HepG2 (cell line): ENCODE measurements at regions not wholly inside any gene's neighbourhood (a gene's known extent, or its start where the extent isn't known, plus 50 kb on each side); places are given as distances from the start of the nearest gene placed in this dataset.

Source experiments
- ATAC-seq: fragments of 200-7000 bp; cut with Tn5 transposase; 3 replicates; pipeline ENCODE4 v1.9.1; 2020; ENCODE audit warnings: mild to moderate bottlenecking, moderate library complexity
- BruUV-seq: library from RNA; stranded (reverse); fragments of 400-500 nt; replicated peaks from 2 replicates; lab custom pipeline; 2021; lab: Mats Ljungman, UMichigan
- CTCF ChIA-PET: fragments of 300-600 bp; formaldehyde crosslinking; extraction: SDS; loops from one replicate; lab custom pipeline; 2021; ENCODE audit warnings: low total read pairs, inconsistent platforms, low intra/inter-chr PET ratio; lab: Yijun Ruan, JAX
- POLR2A ChIA-PET: fragments of 350-600 bp; sonication (Branson Sonifier 250); formaldehyde crosslinking; loops from one replicate; lab custom pipeline; 2020; ENCODE audit warnings: antibody characterized with exemption, inconsistent platforms; lab: Yijun Ruan, JAX
- DNase-seq: peaks from one replicate; pipeline ENCODE4 v3.0.0-alpha.2; 2015; ENCODE audit warnings: low spot score
- FAIRE-seq: peaks from 3 replicates; lab custom pipeline; 2011; peaks lifted over from hg19 to GRCh38; lab: Jason Lieb, UNC
- H2AFZ ChIP-seq: one replicate; pipeline ENCODE4 v1.6.1; 2011; ENCODE audit warnings: low read length, inconsistent platforms
- H3K27ac ChIP-seq: fragments of 300-600 bp; 3 replicates; pipeline ENCODE4 v1.8.0; 2011; ENCODE audit warnings: mixed run types, mild to moderate bottlenecking, mixed read lengths, low read length, inconsistent platforms; ENCODE audit not compliant: insufficient read depth; ENCODE audit errors: extremely low read length
- H3K27me3 ChIP-seq, 2 experiments: fragments of 200-600 bp in 1 of 2; 2 replicates in 1 of 2; 3 replicates in 1 of 2; pipeline versions ENCODE4 v1.6.0 to v1.8.0; 2011; ENCODE audit warnings: low read length in 2 of 2, mild to moderate bottlenecking in 2 of 2, moderate library complexity in 2 of 2, inconsistent platforms in 1 of 2; ENCODE audit not compliant: insufficient read depth in 2 of 2, control insufficient read depth in 1 of 2
- H3K36me3 ChIP-seq, 2 experiments: fragments of 200-600 bp in 1 of 2; replicated peaks in 1 of 2; 2 replicates in 1 of 2; 3 replicates in 1 of 2; pipeline versions ENCODE4 v1.5.1 to v1.8.0; 2011; ENCODE audit warnings: low read length in 2 of 2, inconsistent platforms in 1 of 2; ENCODE audit not compliant: insufficient read depth in 2 of 2, control insufficient read depth in 1 of 2
- H3K4me1 ChIP-seq: 2 replicates; pipeline ENCODE4 v1.5.1; 2012; ENCODE audit warnings: low read length, inconsistent platforms; ENCODE audit not compliant: insufficient read depth
- H3K4me2 ChIP-seq: 2 replicates; pipeline ENCODE4 v1.6.0; 2011; ENCODE audit warnings: low read depth, low read length, inconsistent platforms
- H3K4me3 ChIP-seq, 3 experiments: fragments of 200-600 bp in 1 of 3; sonication (generic), shearing (Covaris generic) in 1 of 3; replicated peaks in 1 of 3; 2 replicates each; pipeline ENCODE4 v1.5.1; 2011 to 2016; ENCODE audit warnings: low read length in 3 of 3, inconsistent platforms in 2 of 3, low read depth in 2 of 3, mild to moderate bottlenecking in 2 of 3, control low read depth in 1 of 3, mixed read lengths in 1 of 3; ENCODE audit not compliant: insufficient read depth in 1 of 3
- H3K79me2 ChIP-seq: one replicate; pipeline ENCODE4 v1.6.1; 2011; ENCODE audit warnings: low read length, inconsistent platforms; ENCODE audit not compliant: insufficient read depth
- H3K9ac ChIP-seq: 2 replicates; pipeline ENCODE4 v1.6.0; 2011; ENCODE audit warnings: mild to moderate bottlenecking, low read depth, low read length, inconsistent platforms; ENCODE audit not compliant: insufficient read depth
- H3K9me3 ChIP-seq: 2 replicates; pipeline ENCODE4 v1.5.1; 2012; ENCODE audit warnings: mild to moderate bottlenecking, low read length
- H4K20me1 ChIP-seq: 2 replicates; pipeline ENCODE4 v1.6.0; 2011; ENCODE audit warnings: inconsistent platforms, mild to moderate bottlenecking, low read length, moderate library complexity; ENCODE audit not compliant: insufficient read depth
- AGO2 ChIP-seq: fragments of 200-400 bp; formaldehyde crosslinking; optimal IDR thresholded peaks from 2 replicates; pipeline ENCODE3; 2017; ENCODE audit warnings: mild to moderate bottlenecking, low read depth, low read length, moderate library complexity
- HCFC1 ChIP-seq: fragments of 150-350 bp; IDR thresholded peaks from 2 replicates; pipeline ENCODE4 v1.6.1; 2014; ENCODE audit warnings: low read depth, low read length
- MTA3 ChIP-seq: sonication (generic); formaldehyde crosslinking; IDR thresholded peaks from 2 replicates; pipeline ENCODE4 v1.4.0; 2020; ENCODE audit warnings: missing genetic modification reagents
- NFRKB ChIP-seq: fragments of 450-650 bp; IDR thresholded peaks from 2 replicates; pipeline ENCODE4 v1.6.1; 2017
- ZNF496 ChIP-seq: sonication (generic); formaldehyde crosslinking; IDR thresholded peaks from 2 replicates; pipeline ENCODE4 v1.8.1; 2023; ENCODE audit warnings: mild to moderate bottlenecking, moderate library complexity, missing genetic modification reagents; ENCODE audit not compliant: insufficient replicate concordance
- ZNF564 ChIP-seq: sonication (generic); formaldehyde crosslinking; IDR thresholded peaks from 2 replicates; pipeline ENCODE4 v1.8.1; 2023; ENCODE audit warnings: mild to moderate bottlenecking, missing genetic modification reagents
- ZSCAN25 ChIP-seq: sonication (generic); formaldehyde crosslinking; IDR thresholded peaks from 2 replicates; pipeline ENCODE4 v1.8.0; 2022; ENCODE audit warnings: mild to moderate bottlenecking, missing genetic modification reagents
- WGBS: methylation state at CpG from one replicate; pipeline ENCODE4 v1.1.6; 2017; ENCODE audit warnings: low lambda C conversion rate; 5-methylcytosine and 5-hydroxymethylcytosine counted together
- in situ Hi-C: cut with HindIII; loops from 2 replicates; pipeline ENCODE4 v1.10.0; 2017; ENCODE audit warnings: low pct_unique_long_range_greater_than_20kb; ENCODE audit not compliant: extremely low pct_ligation_motif_present
- intact Hi-C: fragments of 100-400 bp; cut with micrococcal nuclease; formaldehyde crosslinking; loops from one replicate; pipeline ENCODE4 v1.10.0; 2022; ENCODE audit not compliant: unreplicated experiment
- TF ChIP-seq, protein P1 (sequence below): sonication (generic); formaldehyde crosslinking; conservative IDR thresholded peaks from 2 replicates; pipeline ENCODE4 v1.4.0; 2020; ENCODE audit warnings: missing genetic modification reagents
- TF ChIP-seq, protein P2 (sequence below): sonication (generic); formaldehyde crosslinking; IDR thresholded peaks from 2 replicates; pipeline ENCODE4 v1.4.0; 2020; ENCODE audit warnings: missing genetic modification reagents
- TF ChIP-seq, protein P3 (sequence below): sonication (generic); formaldehyde crosslinking; IDR thresholded peaks from 2 replicates; pipeline ENCODE4 v1.4.0; 2020; ENCODE audit warnings: missing genetic modification reagents
- TF ChIP-seq, protein P4 (sequence below): sonication (generic); formaldehyde crosslinking; IDR thresholded peaks from 2 replicates; pipeline ENCODE4 v1.5.0; 2020; ENCODE audit warnings: mild to moderate bottlenecking, missing genetic modification reagents, borderline replicate concordance

DNA sequence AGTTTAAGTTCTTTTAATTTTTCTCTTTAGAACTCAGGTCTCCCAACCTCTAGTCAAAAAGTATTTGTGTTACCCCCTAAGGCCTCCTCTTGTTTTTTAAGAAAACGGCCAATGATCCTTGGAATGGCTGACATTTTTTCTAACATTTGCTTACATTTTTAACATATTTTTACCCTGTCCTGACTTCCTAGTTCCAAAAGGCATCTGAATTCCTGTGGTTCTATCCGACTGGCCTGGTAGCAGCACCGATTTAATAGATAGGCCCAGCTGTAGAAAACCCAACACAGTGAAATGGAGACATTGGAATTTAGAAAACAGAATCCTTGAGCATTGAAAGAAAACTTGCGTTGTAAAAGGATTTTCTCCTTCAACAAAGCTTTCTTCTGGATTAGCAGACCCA is 134.7 kb upstream of the GSC start:
- intact Hi-C loops, result no loop called here
- no peaks in the 10 kb centered on the region for H4K20me1 ChIP-seq
- H3K4me1 ChIP-seq, result no peaks in the 10 kb centered on the region
- no peak overlapping the region for H3K27ac ChIP-seq
- no peak for ATAC-seq
- no TSS peak for BruUV-seq
- in situ Hi-C loops, result no loop called here
- CTCF ChIA-PET, result no interaction called here
- no peaks in the 10 kb centered on the region for H3K9me3 ChIP-seq
- H2AFZ ChIP-seq, result no peak overlapping the region
- 20% methylated on average over 4 of the region's 4 CpGs for WGBS
- POLR2A ChIA-PET, result no interaction called here
- H3K9ac ChIP-seq, result no peak overlapping the region
- H3K79me2 ChIP-seq, result no peaks in the 10 kb centered on the region
- H3K36me3 ChIP-seq, result no peaks in the 10 kb centered on the region
- no peak overlapping the region for H3K4me2 ChIP-seq
- FAIRE-seq, result no peak
- no peak overlapping the region for H3K4me3 ChIP-seq
- no peak for DNase-seq
- peaks cover 4 to 18% of the 10 kb centered on the region in 2 experiments for H3K27me3 ChIP-seq
- TF ChIP-seq NFRKB (no peak), MTA3 (CRISPR knock-in tag) (no peak), ZNF496 (CRISPR knock-in tag) (no peak), ZSCAN25 (no peak), ZNF564 (CRISPR knock-in tag) (no peak), HCFC1 (no peak), AGO2 (no peak)
- TF ChIP-seq, protein P1, sequence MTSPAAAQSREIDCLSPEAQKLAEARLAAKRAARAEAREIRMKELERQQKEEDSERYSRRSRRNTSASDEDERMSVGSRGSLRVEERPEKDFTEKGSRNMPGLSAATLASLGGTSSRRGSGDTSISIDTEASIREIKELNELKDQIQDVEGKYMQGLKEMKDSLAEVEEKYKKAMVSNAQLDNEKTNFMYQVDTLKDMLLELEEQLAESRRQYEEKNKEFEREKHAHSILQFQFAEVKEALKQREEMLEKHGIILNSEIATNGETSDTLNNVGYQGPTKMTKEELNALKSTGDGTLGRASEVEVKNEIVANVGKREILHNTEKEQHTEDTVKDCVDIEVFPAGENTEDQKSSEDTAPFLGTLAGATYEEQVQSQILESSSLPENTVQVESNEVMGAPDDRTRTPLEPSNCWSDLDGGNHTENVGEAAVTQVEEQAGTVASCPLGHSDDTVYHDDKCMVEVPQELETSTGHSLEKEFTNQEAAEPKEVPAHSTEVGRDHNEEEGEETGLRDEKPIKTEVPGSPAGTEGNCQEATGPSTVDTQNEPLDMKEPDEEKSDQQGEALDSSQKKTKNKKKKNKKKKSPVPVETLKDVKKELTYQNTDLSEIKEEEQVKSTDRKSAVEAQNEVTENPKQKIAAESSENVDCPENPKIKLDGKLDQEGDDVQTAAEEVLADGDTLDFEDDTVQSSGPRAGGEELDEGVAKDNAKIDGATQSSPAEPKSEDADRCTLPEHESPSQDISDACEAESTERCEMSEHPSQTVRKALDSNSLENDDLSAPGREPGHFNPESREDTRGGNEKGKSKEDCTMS (CRISPR knock-in tag), result no peak
- TF ChIP-seq, protein P2, sequence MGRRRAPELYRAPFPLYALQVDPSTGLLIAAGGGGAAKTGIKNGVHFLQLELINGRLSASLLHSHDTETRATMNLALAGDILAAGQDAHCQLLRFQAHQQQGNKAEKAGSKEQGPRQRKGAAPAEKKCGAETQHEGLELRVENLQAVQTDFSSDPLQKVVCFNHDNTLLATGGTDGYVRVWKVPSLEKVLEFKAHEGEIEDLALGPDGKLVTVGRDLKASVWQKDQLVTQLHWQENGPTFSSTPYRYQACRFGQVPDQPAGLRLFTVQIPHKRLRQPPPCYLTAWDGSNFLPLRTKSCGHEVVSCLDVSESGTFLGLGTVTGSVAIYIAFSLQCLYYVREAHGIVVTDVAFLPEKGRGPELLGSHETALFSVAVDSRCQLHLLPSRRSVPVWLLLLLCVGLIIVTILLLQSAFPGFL, result no peak
- TF ChIP-seq, protein P3, sequence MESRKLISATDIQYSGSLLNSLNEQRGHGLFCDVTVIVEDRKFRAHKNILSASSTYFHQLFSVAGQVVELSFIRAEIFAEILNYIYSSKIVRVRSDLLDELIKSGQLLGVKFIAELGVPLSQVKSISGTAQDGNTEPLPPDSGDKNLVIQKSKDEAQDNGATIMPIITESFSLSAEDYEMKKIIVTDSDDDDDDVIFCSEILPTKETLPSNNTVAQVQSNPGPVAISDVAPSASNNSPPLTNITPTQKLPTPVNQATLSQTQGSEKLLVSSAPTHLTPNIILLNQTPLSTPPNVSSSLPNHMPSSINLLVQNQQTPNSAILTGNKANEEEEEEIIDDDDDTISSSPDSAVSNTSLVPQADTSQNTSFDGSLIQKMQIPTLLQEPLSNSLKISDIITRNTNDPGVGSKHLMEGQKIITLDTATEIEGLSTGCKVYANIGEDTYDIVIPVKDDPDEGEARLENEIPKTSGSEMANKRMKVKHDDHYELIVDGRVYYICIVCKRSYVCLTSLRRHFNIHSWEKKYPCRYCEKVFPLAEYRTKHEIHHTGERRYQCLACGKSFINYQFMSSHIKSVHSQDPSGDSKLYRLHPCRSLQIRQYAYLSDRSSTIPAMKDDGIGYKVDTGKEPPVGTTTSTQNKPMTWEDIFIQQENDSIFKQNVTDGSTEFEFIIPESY (CRISPR knock-in tag), result no peak
- TF ChIP-seq, protein P4, sequence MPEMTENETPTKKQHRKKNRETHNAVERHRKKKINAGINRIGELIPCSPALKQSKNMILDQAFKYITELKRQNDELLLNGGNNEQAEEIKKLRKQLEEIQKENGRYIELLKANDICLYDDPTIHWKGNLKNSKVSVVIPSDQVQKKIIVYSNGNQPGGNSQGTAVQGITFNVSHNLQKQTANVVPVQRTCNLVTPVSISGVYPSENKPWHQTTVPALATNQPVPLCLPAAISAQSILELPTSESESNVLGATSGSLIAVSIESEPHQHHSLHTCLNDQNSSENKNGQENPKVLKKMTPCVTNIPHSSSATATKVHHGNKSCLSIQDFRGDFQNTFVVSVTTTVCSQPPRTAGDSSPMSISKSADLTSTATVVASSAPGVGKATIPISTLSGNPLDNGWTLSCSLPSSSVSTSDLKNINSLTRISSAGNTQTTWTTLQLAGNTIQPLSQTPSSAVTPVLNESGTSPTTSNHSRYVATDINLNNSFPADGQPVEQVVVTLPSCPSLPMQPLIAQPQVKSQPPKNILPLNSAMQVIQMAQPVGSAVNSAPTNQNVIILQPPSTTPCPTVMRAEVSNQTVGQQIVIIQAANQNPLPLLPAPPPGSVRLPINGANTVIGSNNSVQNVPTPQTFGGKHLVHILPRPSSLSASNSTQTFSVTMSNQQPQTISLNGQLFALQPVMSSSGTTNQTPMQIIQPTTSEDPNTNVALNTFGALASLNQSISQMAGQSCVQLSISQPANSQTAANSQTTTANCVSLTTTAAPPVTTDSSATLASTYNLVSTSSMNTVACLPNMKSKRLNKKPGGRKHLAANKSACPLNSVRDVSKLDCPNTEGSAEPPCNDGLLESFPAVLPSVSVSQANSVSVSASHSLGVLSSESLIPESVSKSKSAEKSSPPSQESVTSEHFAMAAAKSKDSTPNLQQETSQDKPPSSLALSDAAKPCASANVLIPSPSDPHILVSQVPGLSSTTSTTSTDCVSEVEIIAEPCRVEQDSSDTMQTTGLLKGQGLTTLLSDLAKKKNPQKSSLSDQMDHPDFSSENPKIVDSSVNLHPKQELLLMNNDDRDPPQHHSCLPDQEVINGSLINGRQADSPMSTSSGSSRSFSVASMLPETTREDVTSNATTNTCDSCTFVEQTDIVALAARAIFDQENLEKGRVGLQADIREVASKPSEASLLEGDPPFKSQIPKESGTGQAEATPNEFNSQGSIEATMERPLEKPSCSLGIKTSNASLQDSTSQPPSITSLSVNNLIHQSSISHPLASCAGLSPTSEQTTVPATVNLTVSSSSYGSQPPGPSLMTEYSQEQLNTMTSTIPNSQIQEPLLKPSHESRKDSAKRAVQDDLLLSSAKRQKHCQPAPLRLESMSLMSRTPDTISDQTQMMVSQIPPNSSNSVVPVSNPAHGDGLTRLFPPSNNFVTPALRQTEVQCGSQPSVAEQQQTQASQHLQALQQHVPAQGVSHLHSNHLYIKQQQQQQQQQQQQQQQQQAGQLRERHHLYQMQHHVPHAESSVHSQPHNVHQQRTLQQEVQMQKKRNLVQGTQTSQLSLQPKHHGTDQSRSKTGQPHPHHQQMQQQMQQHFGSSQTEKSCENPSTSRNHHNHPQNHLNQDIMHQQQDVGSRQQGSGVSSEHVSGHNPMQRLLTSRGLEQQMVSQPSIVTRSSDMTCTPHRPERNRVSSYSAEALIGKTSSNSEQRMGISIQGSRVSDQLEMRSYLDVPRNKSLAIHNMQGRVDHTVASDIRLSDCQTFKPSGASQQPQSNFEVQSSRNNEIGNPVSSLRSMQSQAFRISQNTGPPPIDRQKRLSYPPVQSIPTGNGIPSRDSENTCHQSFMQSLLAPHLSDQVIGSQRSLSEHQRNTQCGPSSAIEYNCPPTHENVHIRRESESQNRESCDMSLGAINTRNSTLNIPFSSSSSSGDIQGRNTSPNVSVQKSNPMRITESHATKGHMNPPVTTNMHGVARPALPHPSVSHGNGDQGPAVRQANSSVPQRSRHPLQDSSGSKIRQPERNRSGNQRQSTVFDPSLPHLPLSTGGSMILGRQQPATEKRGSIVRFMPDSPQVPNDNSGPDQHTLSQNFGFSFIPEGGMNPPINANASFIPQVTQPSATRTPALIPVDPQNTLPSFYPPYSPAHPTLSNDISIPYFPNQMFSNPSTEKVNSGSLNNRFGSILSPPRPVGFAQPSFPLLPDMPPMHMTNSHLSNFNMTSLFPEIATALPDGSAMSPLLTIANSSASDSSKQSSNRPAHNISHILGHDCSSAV (CRISPR knock-in tag), result no peak
